ENCODE measurements at regions not wholly inside any gene's neighbourhood (a gene's known extent, or its start where the extent isn't known, plus 50 kb on each side); places are given as distances from the start of the nearest gene placed in this dataset.
"Not testable (repeated sequence)": the region's sequence is repeated elsewhere in the genome, so short reads cannot be mapped to it uniquely, and the experiment has no call there.

DNA sequence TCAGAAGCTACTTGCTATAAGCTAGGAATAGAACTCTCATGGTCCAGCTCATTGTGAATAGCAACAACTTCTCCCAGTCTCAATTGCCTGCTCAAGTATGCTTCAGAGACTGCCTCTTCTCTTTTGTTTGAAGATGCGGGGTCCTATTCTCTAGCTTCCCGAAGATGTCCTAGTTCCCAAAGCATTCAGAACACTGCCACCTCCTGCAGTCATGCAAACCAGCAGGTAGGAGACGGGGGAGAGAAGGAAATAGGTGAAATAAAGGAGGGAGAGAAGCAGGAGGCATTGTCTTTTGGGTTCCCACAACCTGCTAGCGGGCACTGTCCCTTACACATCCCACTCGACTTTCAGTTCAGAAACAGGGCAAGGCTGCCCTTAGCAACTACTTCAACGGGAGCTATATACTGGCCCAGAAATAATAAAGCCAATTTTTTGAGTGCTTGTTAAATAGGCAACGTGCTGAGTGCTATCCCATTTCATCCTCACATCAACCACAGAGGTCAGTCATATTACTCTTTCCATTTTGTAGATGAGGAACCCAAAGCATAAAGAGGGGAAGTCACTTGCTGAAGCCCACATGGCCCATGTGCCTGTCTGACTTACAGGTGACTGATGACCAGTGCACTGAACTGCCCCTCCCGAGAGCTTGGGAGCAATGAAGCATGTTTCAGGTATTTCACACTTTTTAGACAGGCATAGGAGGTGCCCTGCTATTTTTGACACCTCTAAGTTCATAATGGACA lies 61.9 kb upstream of the ATXN1 start:
- DNase-seq, result no peak

DNA sequence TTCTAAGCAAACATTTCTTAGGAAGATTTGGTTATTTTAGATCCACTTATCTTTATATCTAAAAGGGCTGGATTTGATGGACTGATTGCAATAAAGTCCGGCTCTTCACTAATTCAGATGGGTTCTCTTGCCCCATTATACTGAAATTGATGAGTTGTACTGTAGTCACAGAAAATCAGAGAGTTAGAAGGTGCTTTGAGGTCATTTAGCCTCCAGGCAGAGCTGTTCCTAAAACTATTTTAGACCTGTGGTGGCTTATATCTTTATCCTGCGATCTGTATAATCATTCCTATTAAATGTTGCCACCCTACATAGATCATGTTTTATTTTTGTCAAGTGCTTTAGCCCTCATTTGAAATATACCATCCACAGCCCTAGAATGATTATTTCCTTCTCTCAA lies 61.3 kb upstream of the ATXN1 start:
- no peak for DNase-seq

DNA sequence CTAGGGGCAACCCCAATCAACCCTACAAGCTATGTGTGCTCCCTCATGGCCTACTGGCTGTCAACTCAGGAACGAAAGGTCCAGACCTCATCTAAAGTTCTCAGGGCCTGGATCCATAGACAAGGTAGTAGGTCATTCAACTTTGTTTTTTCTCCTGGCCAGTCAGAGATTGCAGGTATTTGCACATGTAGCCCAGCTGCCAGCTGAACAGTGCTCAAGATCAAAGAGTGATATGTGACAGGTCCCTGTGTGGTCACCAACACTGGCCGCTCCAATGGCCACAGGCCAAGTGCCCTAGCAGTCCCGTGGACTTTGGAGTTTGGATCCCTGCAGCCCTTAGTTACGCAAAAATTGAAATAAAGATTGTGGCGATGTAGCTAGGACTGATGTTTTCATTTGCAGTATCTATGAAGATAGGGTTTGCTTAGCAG lies 60.6 kb upstream of the ATXN1 start:
- DNase-seq, result no peak

DNA sequence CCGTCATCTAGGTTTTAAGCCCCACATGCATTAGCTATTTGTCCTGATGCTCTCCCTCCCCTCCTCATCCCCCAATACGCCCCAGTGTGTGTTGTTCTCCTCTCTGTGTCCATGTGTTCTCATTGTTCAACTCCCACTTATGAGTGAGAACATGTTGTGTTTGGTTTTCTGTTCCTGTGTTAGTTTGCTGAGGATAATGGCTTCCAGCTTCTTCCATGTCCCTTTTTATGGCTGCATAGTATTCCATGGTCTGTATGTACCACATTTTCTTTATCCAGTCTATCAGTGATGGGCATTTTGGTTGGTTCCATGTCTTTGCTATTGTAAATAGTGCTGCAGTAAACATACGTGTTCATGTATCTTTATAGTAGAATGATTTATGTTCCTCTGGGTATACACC lies 59.0 kb upstream of the ATXN1 start:
- not testable (repeated sequence) for DNase-seq

DNA sequence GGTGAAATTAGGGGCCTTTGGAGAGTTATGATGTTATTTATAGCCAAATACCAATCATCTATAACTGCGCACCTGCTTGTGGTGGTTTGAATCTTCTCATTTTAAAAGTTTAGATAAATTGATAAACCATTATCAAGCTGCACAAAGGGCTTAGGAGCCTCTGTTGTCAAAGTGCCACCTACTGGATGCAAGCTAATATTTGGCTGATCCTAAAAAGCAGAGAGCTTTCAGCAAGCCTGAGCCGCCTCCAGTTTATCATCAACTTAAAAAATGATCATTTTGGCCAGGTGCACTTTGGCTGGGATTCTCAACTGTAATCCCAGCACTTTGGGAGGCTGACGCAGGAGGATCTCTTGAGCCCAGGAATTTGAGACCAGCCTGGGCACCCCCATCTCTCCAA lies 58.5 kb upstream of the ATXN1 start:
- DNase-seq, result no peak

DNA sequence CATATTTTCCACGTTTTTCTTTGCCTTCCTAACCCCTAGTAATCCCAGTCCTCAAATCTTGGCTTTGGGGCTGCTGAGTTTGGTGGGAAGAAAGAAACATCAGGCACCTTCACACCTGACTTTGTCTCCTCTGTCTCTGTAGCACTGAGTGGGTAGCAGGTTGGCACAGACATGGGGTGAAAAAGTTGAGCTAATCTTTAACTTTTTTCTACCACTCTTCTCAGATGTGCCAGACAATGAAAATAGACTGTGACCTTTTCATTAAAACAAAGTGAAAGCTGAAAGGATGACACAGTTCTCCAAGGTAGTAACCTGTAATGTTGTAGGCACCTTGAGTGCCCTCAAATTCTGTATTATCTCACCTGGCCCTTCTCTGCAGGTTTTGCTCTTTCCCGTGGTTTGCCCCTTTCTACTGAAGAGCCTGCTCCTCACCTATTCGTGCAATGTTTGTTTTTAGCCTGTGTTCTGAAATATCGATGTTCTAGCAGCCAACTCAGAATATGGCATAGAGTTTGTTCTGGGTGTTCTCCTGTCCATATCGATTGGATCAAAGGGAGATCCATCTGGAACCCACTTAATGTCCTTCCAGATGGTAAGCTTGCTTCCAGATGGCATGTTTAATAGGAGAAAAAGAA lies 57.8 kb upstream of the ATXN1 start:
- DNase-seq, result no peak

DNA sequence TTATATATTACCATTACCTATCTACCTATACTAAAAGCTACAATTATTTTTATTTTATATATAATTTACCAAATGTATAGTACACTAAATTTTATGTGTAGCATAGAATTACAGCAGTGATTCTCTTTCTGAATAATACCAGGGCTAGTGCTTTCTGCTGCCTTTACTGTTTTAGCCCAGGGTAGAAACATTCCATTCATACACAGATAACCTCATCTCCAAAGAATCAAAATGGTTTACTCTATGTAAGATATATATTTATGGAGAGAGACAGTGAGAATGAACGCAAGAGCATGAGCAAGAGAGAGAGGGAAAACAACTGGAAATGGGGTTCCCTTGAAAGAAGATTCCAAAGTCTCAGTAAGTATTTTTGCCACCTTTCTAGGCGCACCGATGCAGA lies 56.3 kb upstream of the ATXN1 start:
- DNase-seq, result no peak

DNA sequence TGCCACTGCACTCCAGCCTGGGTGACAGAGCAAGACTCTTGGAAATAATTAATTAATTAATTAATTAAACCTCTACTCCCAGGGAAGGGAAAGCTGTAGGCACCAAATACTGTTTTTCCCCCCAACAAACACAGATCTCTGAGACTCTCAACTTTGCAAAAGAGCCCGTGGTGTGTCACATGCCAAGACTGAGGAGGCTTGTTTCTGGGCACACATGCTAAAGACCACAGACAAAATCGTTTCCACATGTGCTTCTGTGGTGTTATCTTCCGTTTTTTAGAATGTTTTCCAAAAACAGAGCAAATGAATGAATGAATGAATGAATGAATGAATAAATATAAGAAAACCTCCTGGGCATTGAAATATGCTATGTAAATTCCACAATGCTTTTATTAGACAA lies 55.6 kb upstream of the ATXN1 start:
- DNase-seq, result no peak

DNA sequence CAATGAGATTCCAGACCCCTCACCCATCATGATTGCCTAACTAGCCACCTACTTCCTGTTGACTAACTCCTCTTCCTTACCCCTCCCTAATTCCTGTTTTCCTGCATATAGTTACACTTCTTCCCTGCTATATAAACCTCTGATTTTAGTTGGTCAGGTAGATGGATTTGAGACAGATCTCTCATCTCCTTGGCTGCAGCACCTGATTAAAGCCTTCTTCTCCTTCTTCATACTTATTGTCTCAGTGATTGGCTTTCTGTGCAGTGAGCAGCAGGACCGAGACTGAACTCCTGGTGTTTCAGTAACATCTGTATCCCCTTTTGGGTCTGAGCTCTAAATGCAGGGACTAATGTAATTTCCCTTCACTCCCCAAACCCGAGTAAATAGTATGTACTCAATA lies 51.7 kb upstream of the ATXN1 start:
- DNase-seq, result no peak

DNA sequence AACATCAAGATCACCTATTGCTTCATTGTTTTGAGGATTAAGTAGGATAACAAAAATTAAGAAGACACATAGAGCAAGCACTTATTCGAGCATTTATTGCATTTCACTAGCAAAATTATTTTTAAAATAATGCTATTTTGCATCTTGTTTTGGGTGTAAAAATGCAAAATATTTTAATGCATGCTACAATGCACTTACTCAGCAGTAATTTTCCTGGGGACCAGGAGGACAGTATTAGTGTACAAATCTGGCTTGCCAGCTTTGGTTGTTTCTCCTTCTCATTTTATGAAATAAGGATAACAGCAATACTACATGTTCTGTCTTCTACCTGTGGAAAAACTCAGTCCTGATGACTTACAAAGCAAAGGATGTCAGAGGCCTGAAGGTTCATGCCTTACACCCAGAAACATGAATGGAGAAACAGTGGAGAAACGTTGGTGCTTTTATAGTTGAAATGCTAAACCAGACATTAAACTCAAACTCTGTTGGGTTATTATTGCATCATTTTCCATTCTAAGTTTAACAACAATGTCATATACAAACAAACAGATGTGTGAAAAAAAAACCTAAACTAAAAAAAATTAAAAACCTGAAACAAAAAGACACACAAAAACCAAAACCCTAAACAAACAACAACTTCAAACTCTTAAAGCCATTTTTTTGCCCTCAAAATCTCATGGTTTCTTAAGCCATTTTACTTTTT lies 50.2 kb upstream of the ATXN1 start:
- no peak for DNase-seq
